Epithelial cell of proximal tubule (primary cell): ENCODE measurements at regions not wholly inside any gene's neighbourhood (a gene's known extent, or its start where the extent isn't known, plus 50 kb on each side); places are given as distances from the start of the nearest gene placed in this dataset.

ENCODE experiments used
- DNase-seq: peaks from one replicate; pipeline ENCODE4 v3.0.0-alpha.2; 2011; ENCODE audit warnings: low read depth
- H3K4me3 ChIP-seq: 2 replicates; pipeline ENCODE4 v1.5.1; 2011; ENCODE audit warnings: low read depth, mild to moderate bottlenecking, low read length
- CTCF ChIP-seq: conservative IDR thresholded peaks from 2 replicates; pipeline ENCODE4 v1.5.1; 2012; ENCODE audit warnings: low read depth, mild to moderate bottlenecking, low read length

GRCh38 chr16:87067836-87068761 lies 249.1 kb downstream of the C16orf95 start:
- DNase-seq = no peak
- no peak overlapping the region for H3K4me3 ChIP-seq
- no peak for TF ChIP-seq CTCF

GRCh38 chr16:87068762-87069150 lies 248.4 kb downstream of the C16orf95 start:
- TF ChIP-seq CTCF = no peak
- no peak overlapping the region for H3K4me3 ChIP-seq
- no peak for DNase-seq

- no peak for DNase-seq
- H3K4me3 ChIP-seq = no peak overlapping the region
- no peak for TF ChIP-seq CTCF
Measured at GRCh38 chr16:87070657-87071056, 246.5 kb downstream of the C16orf95 start.

DNA sequence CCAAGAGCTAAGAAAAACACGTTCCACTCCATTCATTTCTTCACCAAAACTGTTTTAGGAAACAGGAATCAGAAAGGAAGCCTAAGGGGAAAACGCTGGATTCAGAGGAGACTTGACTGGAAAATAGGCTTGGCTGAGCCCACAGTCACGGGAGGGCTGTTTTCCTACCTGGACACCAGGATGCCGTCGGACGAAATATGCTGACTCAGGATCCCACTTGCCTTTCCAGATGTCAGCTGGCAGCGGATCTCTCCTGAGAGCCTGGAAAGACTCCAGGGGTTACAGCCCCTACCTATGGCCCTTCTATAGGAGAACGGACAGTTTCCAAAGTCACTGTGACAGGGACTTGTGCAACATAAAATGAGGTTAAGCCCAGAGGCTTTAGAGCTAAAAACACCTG lies 245.1 kb downstream of the C16orf95 start:
- no peak overlapping the region for H3K4me3 ChIP-seq
- no peak for TF ChIP-seq CTCF
- no peak for DNase-seq

DNA sequence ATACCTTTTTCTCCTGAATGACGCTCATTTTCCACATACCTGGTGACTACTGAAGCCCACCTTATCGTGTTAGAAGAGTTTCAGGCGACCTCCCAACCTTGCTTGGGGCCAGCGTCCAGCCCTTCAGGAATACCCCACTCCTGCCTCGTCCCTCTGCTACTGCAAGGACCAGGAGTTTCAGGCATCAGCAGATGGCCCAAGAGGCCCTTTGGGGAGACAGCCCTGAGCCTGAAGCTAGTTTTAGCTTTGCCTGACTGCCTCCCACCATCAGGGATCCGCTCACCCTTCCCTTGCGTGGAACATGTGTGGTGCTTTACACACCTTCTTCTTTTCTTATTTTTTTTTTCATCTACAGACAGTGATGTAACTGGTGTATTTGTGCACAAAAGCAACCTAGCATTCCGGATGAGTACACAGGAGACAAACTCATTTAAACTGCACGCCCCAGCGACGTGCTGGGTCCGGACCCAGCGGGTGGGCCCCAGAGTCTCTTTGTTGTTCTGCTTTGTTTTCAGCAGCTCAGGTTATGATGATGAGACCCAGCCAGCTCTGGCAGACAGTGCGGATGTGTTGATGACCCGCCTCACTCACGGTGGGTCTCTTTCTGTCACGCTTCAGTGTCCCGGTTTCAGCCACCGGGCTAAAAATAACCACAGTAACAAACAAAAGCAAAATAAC lies 242.4 kb downstream of the C16orf95 start:
- H3K4me3 ChIP-seq = no peak overlapping the region
- no peak for TF ChIP-seq CTCF
- DNase-seq = no peak

DNA sequence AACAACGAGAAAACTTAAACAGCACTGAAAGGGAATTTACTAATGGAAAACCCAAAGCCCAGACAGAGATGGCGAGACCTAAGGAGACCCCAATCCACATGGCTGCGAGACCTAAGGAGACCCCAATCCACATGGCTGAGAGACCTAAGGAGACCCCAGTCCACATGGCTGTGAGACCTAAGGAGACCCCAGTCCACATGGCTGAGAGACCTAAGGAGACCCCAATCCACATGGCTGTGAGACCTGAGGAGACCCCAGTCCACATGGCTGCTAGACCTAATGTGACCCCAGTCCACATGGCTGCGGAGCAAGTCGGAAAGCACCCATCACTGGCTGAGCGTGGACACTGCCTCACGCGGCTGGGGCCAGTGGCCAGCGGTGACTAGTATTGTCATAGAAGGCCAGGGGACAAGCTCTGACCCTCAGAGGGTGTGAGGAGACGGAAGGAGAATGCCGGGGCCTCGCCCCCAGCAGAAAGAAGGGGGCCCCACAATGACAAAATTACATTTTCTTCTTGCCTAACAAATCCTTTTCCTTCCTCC lies 241.8 kb downstream of the C16orf95 start:
- no peak for TF ChIP-seq CTCF
- DNase-seq = no peak
- H3K4me3 ChIP-seq = no peak overlapping the region
